ENCODE measurements at regions not wholly inside any gene's neighbourhood (a gene's known extent, or its start where the extent isn't known, plus 50 kb on each side); places are given as distances from the start of the nearest gene placed in this dataset.

DNA sequence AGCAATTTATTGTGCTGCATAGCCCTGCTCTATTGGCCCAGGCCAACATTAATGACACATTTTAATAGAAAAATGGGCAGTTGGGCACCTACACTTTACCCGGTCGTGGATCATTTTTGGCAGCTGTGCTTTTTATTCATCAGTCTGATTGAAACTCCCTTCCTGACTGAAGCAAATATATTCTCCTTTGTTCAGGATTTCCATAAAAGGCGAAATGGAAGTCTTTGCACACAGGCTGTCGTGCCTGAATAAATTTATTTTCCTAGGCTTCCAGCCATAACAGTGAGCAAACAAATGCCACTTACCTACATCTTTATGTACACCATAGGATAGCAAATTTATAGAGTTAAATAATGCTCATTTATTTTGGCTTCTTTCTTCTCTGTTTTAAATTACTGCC is 480.7 kb upstream of the DCN start:
- TF ChIP-seq, protein P1, sequence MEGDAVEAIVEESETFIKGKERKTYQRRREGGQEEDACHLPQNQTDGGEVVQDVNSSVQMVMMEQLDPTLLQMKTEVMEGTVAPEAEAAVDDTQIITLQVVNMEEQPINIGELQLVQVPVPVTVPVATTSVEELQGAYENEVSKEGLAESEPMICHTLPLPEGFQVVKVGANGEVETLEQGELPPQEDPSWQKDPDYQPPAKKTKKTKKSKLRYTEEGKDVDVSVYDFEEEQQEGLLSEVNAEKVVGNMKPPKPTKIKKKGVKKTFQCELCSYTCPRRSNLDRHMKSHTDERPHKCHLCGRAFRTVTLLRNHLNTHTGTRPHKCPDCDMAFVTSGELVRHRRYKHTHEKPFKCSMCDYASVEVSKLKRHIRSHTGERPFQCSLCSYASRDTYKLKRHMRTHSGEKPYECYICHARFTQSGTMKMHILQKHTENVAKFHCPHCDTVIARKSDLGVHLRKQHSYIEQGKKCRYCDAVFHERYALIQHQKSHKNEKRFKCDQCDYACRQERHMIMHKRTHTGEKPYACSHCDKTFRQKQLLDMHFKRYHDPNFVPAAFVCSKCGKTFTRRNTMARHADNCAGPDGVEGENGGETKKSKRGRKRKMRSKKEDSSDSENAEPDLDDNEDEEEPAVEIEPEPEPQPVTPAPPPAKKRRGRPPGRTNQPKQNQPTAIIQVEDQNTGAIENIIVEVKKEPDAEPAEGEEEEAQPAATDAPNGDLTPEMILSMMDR (IDR thresholded peaks at IDR 0.05) = no peak
- no peak for TF ChIP-seq EZH2 (IDR thresholded peaks at IDR 0.05; ENCODE audit: borderline replicate concordance, insufficient read depth, low read depth, low read length, poor library complexity, severe bottlenecking)
